H1 (cell line): ENCODE measurements at regions not wholly inside any gene's neighbourhood (a gene's known extent, or its start where the extent isn't known, plus 50 kb on each side); places are given as distances from the start of the nearest gene placed in this dataset.

Source experiments
- CTCF ChIA-PET: fragments of 300-600 bp; sonication (Branson Sonifier 250); formaldehyde crosslinking; loops from one replicate; lab custom pipeline; 2021; ENCODE audit not compliant: partially characterized antibody; lab: Charles Lee
- POLR2A ChIA-PET: fragments of 300-600 bp; sonication (Branson Sonifier 250); formaldehyde crosslinking; loops from one replicate; lab custom pipeline; 2021; ENCODE audit warnings: inconsistent platforms; ENCODE audit not compliant: partially characterized antibody; lab: Charles Lee
- DNase-seq, 2 experiments: peaks; one replicate each; pipeline versions ENCODE4 v3.0.0 to v3.0.0-alpha.2; 2010 to 2022; ENCODE audit warnings: low spot score in 2 of 2, low read depth in 1 of 2, mixed read lengths in 1 of 2
- FAIRE-seq: peaks from 2 replicates; lab custom pipeline; 2011; peaks lifted over from hg19 to GRCh38; lab: Jason Lieb, UNC
- H2AFZ ChIP-seq: 2 replicates; pipeline ENCODE4 v1.8.1; 2012; ENCODE audit warnings: low read length, inconsistent platforms
- H2AK5ac ChIP-seq: 2 replicates; pipeline ENCODE4 v1.6.1; 2013; ENCODE audit warnings: low read depth, low read length
- H2BK120ac ChIP-seq: replicated peaks from 2 replicates; pipeline ENCODE3; 2013; ENCODE audit warnings: low read depth, low read length, inconsistent platforms
- H2BK12ac ChIP-seq: 2 replicates; pipeline ENCODE4 v1.6.1; 2013; ENCODE audit warnings: low read depth, low read length
- H2BK15ac ChIP-seq: 2 replicates; pipeline ENCODE4 v1.6.1; 2013; ENCODE audit warnings: low read length
- H2BK20ac ChIP-seq: 2 replicates; pipeline ENCODE4 v1.6.1; 2013; ENCODE audit warnings: low read length
- H2BK5ac ChIP-seq: 2 replicates; pipeline ENCODE4 v1.6.1; 2013; ENCODE audit warnings: low read depth, low read length
- H3K14ac ChIP-seq: 2 replicates; pipeline ENCODE4 v1.6.1; 2013; ENCODE audit warnings: inconsistent platforms; ENCODE audit not compliant: insufficient read length
- H3K18ac ChIP-seq: 2 replicates; pipeline ENCODE4 v1.6.1; 2013; ENCODE audit warnings: low read length; ENCODE audit errors: extremely low read depth
- H3K23ac ChIP-seq: 2 replicates; pipeline ENCODE4 v1.6.1; 2013; ENCODE audit warnings: inconsistent platforms; ENCODE audit not compliant: insufficient read length
- H3K23me2 ChIP-seq: 2 replicates; pipeline ENCODE4 v1.6.1; 2013; ENCODE audit warnings: low read depth, low read length
- H3K27ac ChIP-seq: 2 replicates; pipeline ENCODE4 v1.6.1; 2011; ENCODE audit warnings: low read depth, low read length, inconsistent platforms
- H3K27me3 ChIP-seq, 4 experiments: replicated peaks in 1 of 4; 1 replicate in 1 of 4; 2 replicates in 3 of 4; pipeline versions ENCODE4 v1.6.1 to v1.8.1; 2011 to 2013; ENCODE audit warnings: low read length in 3 of 4, mild to moderate bottlenecking in 3 of 4, inconsistent platforms in 2 of 4, mixed read lengths in 2 of 4, moderate library complexity in 1 of 4; ENCODE audit not compliant: control insufficient read depth in 3 of 4, insufficient read depth in 3 of 4; ENCODE audit errors: extremely low read depth in 1 of 4
- H3K36me3 ChIP-seq, 4 experiments: 2 replicates each; pipeline versions ENCODE4 v1.6.1 to v1.8.1; 2011 to 2013; ENCODE audit warnings: mild to moderate bottlenecking in 4 of 4, low read length in 3 of 4, moderate library complexity in 2 of 4, control low read depth in 1 of 4, inconsistent platforms in 1 of 4; ENCODE audit not compliant: insufficient read depth in 4 of 4, control insufficient read depth in 2 of 4
- H3K4ac ChIP-seq: replicated peaks from 2 replicates; pipeline ENCODE3; 2013; ENCODE audit warnings: low read length, low read depth, mixed read lengths, inconsistent platforms; ENCODE audit not compliant: insufficient read length
- H3K4me1 ChIP-seq, 4 experiments: replicated peaks in 1 of 4; 1 replicate in 1 of 4; 2 replicates in 3 of 4; pipeline versions ENCODE4 v1.6.1 to v1.8.1; 2011 to 2013; ENCODE audit warnings: low read length in 3 of 4, inconsistent platforms in 2 of 4, mixed read lengths in 1 of 4; ENCODE audit not compliant: insufficient read depth in 4 of 4, control insufficient read depth in 3 of 4
- H3K4me2 ChIP-seq, 2 experiments: 2 replicates each; pipeline versions ENCODE4 v1.6.1 to v1.8.1; 2011 to 2013; ENCODE audit warnings: low read depth in 2 of 2, low read length in 2 of 2, control low read depth in 1 of 2, inconsistent platforms in 1 of 2, mild to moderate bottlenecking in 1 of 2; ENCODE audit not compliant: insufficient read depth in 1 of 2
- H3K4me3 ChIP-seq, 4 experiments: fragments of 200-600, 300-600 bp in 1 of 4; sonication (generic), shearing (Covaris generic), sonication (Bioruptor Twin) in 1 of 4; 2 replicates each; pipeline versions ENCODE4 v1.5.1 to v1.8.1; 2011 to 2016; ENCODE audit warnings: low read length in 4 of 4, low read depth in 3 of 4, control low read depth in 2 of 4, inconsistent platforms in 2 of 4, mild to moderate bottlenecking in 2 of 4, mixed read lengths in 1 of 4, moderate library complexity in 1 of 4; ENCODE audit not compliant: insufficient read depth in 2 of 4; ENCODE audit errors: extremely low read depth in 1 of 4
- H3K56ac ChIP-seq: replicated peaks from 2 replicates; pipeline ENCODE3; 2013; ENCODE audit warnings: low read depth, mild to moderate bottlenecking, mixed read lengths, low read length, inconsistent platforms; ENCODE audit not compliant: insufficient read length
- H3K79me1 ChIP-seq: 2 replicates; pipeline ENCODE4 v1.6.1; 2013; ENCODE audit warnings: low read depth, low read length, control low read depth
- H3K79me2 ChIP-seq, 2 experiments: 2 replicates each; pipeline versions ENCODE4 v1.6.1 to v1.8.1; 2012 to 2013; ENCODE audit warnings: low read length in 2 of 2, mild to moderate bottlenecking in 2 of 2, inconsistent platforms in 1 of 2; ENCODE audit not compliant: insufficient read depth in 2 of 2, control insufficient read depth in 1 of 2
- H3K9ac ChIP-seq, 4 experiments: replicated peaks in 1 of 4; 1 replicate in 1 of 4; 2 replicates in 3 of 4; pipeline versions ENCODE4 v1.6.1 to v1.8.1; 2011 to 2013; ENCODE audit warnings: low read depth in 3 of 4, low read length in 3 of 4, control low read depth in 2 of 4, mild to moderate bottlenecking in 2 of 4, moderate library complexity in 2 of 4, inconsistent platforms in 1 of 4; ENCODE audit errors: extremely low read depth in 1 of 4
- H3K9me3 ChIP-seq, 2 experiments: 2 replicates each; pipeline versions ENCODE4 v1.6.1 to v1.8.1; 2012 to 2013; ENCODE audit warnings: mild to moderate bottlenecking in 2 of 2, moderate library complexity in 2 of 2, control low read depth in 1 of 2, inconsistent platforms in 1 of 2, low read depth in 1 of 2, low read length in 1 of 2, mixed read lengths in 1 of 2; ENCODE audit not compliant: insufficient read depth in 2 of 2
- H4K20me1 ChIP-seq, 2 experiments: replicated peaks in 1 of 2; 2 replicates each; pipeline versions ENCODE3 to v1.8.1; 2011 to 2013; ENCODE audit warnings: inconsistent platforms in 2 of 2, low read length in 2 of 2, mild to moderate bottlenecking in 1 of 2; ENCODE audit not compliant: insufficient read depth in 2 of 2, control insufficient read depth in 1 of 2
- H4K5ac ChIP-seq: 2 replicates; pipeline ENCODE4 v1.6.1; 2013; ENCODE audit warnings: low read length, low read depth, mixed read lengths, inconsistent platforms; ENCODE audit not compliant: insufficient read length
- H4K8ac ChIP-seq: 2 replicates; pipeline ENCODE4 v1.8.0; 2013; ENCODE audit warnings: mild to moderate bottlenecking, moderate library complexity, low read length, inconsistent platforms; ENCODE audit not compliant: insufficient read depth; ENCODE audit errors: extremely low read depth
- H4K91ac ChIP-seq: replicated peaks from 2 replicates; pipeline ENCODE3; 2013; ENCODE audit warnings: low read length, mixed read lengths, inconsistent platforms; ENCODE audit not compliant: insufficient read length
- ATF2 ChIP-seq: IDR thresholded peaks from 2 replicates; pipeline ENCODE4 v1.6.1; 2012; ENCODE audit warnings: low read length, inconsistent platforms
- BCL11A ChIP-seq, 2 experiments: IDR thresholded peaks; one replicate each; pipeline ENCODE4 v1.6.1; 2011; ENCODE audit warnings: low read depth in 2 of 2, low read length in 2 of 2, mild to moderate bottlenecking in 2 of 2
- CEBPB ChIP-seq: IDR thresholded peaks from 2 replicates; pipeline ENCODE4 v1.6.1; 2012; ENCODE audit warnings: low read depth, low read length
- CREB1 ChIP-seq: IDR thresholded peaks from 2 replicates; pipeline ENCODE4 v1.6.1; 2012; ENCODE audit warnings: inconsistent platforms
- FOSL1 ChIP-seq: IDR thresholded peaks from 2 replicates; pipeline ENCODE4 v1.6.1; 2011; ENCODE audit warnings: mild to moderate bottlenecking, low read depth, low read length, moderate library complexity; ENCODE audit not compliant: insufficient read depth
- KDM5A ChIP-seq: fragments of 200-600 bp; IDR thresholded peaks from 2 replicates; pipeline ENCODE4 v1.7.1; 2012; ENCODE audit warnings: mild to moderate bottlenecking, low read length, inconsistent platforms, mixed read lengths
- NRF1 ChIP-seq: IDR thresholded peaks from 2 replicates; pipeline ENCODE4 v1.6.1; 2011; ENCODE audit warnings: mild to moderate bottlenecking, low read depth, low read length, improper control_type of control experiment
- POU5F1 ChIP-seq: IDR thresholded peaks from 2 replicates; pipeline ENCODE4 v1.6.1; 2011; ENCODE audit warnings: low read depth, mild to moderate bottlenecking, low read length, moderate library complexity
- SIX5 ChIP-seq: IDR thresholded peaks from 2 replicates; pipeline ENCODE4 v1.6.1; 2011; ENCODE audit warnings: mild to moderate bottlenecking, low read depth, low read length
- WGBS, 2 experiments: shearing (Covaris generic) in 1 of 2; methylation state at CpG; one replicate each; pipeline versions ENCODE4 v1.1.6 to v1.1.7; 2013 to 2015; ENCODE audit warnings: low lambda C conversion rate in 2 of 2, mixed read lengths in 2 of 2, inconsistent platforms in 1 of 2, low coverage in 1 of 2, missing lambda C conversion rate in 1 of 2; ENCODE audit not compliant: insufficient replicate concordance in 2 of 2, insufficient coverage in 1 of 2, insufficient read length in 1 of 2; ENCODE audit errors: extremely low coverage in 1 of 2, missing lambda C conversion rate in 1 of 2; 5-methylcytosine and 5-hydroxymethylcytosine counted together

GRCh38 chr15:69908590-69909420 lies 188.9 kb downstream of the TLE3 start:
- H3K23me2 ChIP-seq = no peaks in the 10 kb centered on the region
- ChIA-PET CTCF (interaction anchor here (1.4 to 1.8 kb wide), 3 partner anchors 11 to 106 kb away, joined by 4 to 5 read pairs (median 4); no protein-coding TSS in a partner anchor), POLR2A (interaction anchor here (1.2 to 1.4 kb wide), 2 partner anchors 74 to 191 kb away, joined by 3 read pairs; no protein-coding TSS in a partner anchor)
- 87% methylated on average over 15 of the region's 15 CpGs; no CpG with 5 or more reads in 1 of the 2 experiments for WGBS, 2 experiments
- no peak overlapping the region for H4K5ac ChIP-seq
- H4K91ac ChIP-seq = no peak overlapping the region
- H2AFZ ChIP-seq = no peak overlapping the region
- peaks cover 0 to 7% (median 4%) of the 10 kb centered on the region in 4 experiments; a peak in 3 of 7 replicates for H3K27me3 ChIP-seq
- no peak overlapping the region for H3K27ac ChIP-seq
- H3K23ac ChIP-seq = no peak overlapping the region
- H3K4me3 ChIP-seq = peak overlapping the region in 1 of 4 experiments; percentile 19; a peak in 1 of 8 replicates
- H3K4ac ChIP-seq = no peak overlapping the region
- no peak overlapping the region for H3K56ac ChIP-seq
- 0 out of 2 replicates have a peak overlapping the region, but pooled peaks have one; percentile 92 for H2BK15ac ChIP-seq
- H3K4me2 ChIP-seq = peak overlapping the region in 1 of 2 experiments; percentile 48; a peak in 2 of 4 replicates
- peaks cover 2 to 14% (median 6%) of the 10 kb centered on the region in 4 experiments; a peak in 6 of 7 replicates for H3K4me1 ChIP-seq
- TF ChIP-seq SIX5 (no peak), ATF2 (no peak), FOSL1 (no peak), BCL11A (IDR thresholded peaks at IDR 0.05; ENCODE audit: low read depth in 2 of 2, low read length in 2 of 2) (no peak), POU5F1 (no peak), CREB1 (no peak), NRF1 (no peak), CEBPB (no peak), KDM5A (no peak)
- no peak overlapping the region for H2BK120ac ChIP-seq
- H3K14ac ChIP-seq = no peak overlapping the region
- DNase-seq (no peak), FAIRE-seq (no peak)
- no peak overlapping the region for H3K9ac ChIP-seq
- H2BK20ac ChIP-seq = no peak overlapping the region; the same call in 1 of the 2 replicates
- no peaks in the 10 kb centered on the region for H4K20me1 ChIP-seq
- no peak overlapping the region for H4K8ac ChIP-seq
- H2AK5ac ChIP-seq = no peak overlapping the region
- H2BK12ac ChIP-seq = 0 out of 2 replicates have a peak overlapping the region, but pooled peaks have one; percentile 5
- no peaks in the 10 kb centered on the region for H3K79me2 ChIP-seq
- no peak overlapping the region for H3K18ac ChIP-seq
- no peaks in the 10 kb centered on the region for H3K36me3 ChIP-seq
- H2BK5ac ChIP-seq = no peak overlapping the region
- no peaks in the 10 kb centered on the region for H3K79me1 ChIP-seq
- no peaks in the 10 kb centered on the region for H3K9me3 ChIP-seq
